ENCODE measurements at regions not wholly inside any gene's neighbourhood (a gene's known extent, or its start where the extent isn't known, plus 50 kb on each side); places are given as distances from the start of the nearest gene placed in this dataset.
A peak's percentile ranks its signal among the peaks of the same experiment; 100 is the strongest.

- no peak for DNase-seq (ENCODE audit: low read depth)
Observed at GRCh38 chr4:10334506-10335028, 122.7 kb downstream of the ZNF518B start.

GRCh38 chr4:10333942-10334341 is 123.3 kb downstream of the ZNF518B start:
- no peak for DNase-seq (ENCODE audit: low read depth)

GRCh38 chr4:10326075-10326474 is 131.2 kb downstream of the ZNF518B start:
- peak; percentile 88 for DNase-seq (ENCODE audit: low read depth)

GRCh38 chr4:10321931-10322330 is 135.3 kb downstream of the ZNF518B start:
- no peak for DNase-seq (ENCODE audit: low read depth)

GRCh38 chr4:10320130-10320529 is 137.1 kb downstream of the ZNF518B start:
- DNase-seq (ENCODE audit: low read depth) = no peak

- DNase-seq (ENCODE audit: low read depth) = no peak
Observed at GRCh38 chr4:10317345-10317744, 139.9 kb downstream of the ZNF518B start.

GRCh38 chr4:10316851-10317250 is 140.4 kb downstream of the ZNF518B start:
- no peak for DNase-seq (ENCODE audit: low read depth)

- DNase-seq (ENCODE audit: low read depth) = no peak
Observed at GRCh38 chr4:10315638-10316037, 141.6 kb downstream of the ZNF518B start.

- no peak for DNase-seq (ENCODE audit: low read depth)
Observed at GRCh38 chr4:10312568-10312967, 144.7 kb downstream of the ZNF518B start.

GRCh38 chr4:10311939-10312338 is 145.3 kb downstream of the ZNF518B start:
- no peak for DNase-seq (ENCODE audit: low read depth)

- no peak for DNase-seq (ENCODE audit: low read depth)
Observed at GRCh38 chr4:10305816-10306215, 151.4 kb downstream of the ZNF518B start.

- DNase-seq (ENCODE audit: low read depth) = no peak
Observed at GRCh38 chr4:10303291-10303690, 153.9 kb downstream of the ZNF518B start.

GRCh38 chr4:10302096-10302495 is 155.1 kb downstream of the ZNF518B start:
- DNase-seq (ENCODE audit: low read depth) = no peak

- DNase-seq (ENCODE audit: low read depth) = no peak
Observed at GRCh38 chr4:10299601-10300000, 157.6 kb downstream of the ZNF518B start.

- DNase-seq (ENCODE audit: low read depth) = no peak
Observed at GRCh38 chr4:10298681-10299080, 158.5 kb downstream of the ZNF518B start.

- DNase-seq (ENCODE audit: low read depth) = no peak
Observed at GRCh38 chr4:10296730-10297129, 160.5 kb downstream of the ZNF518B start.

- DNase-seq (ENCODE audit: low read depth) = no peak
Observed at GRCh38 chr4:10295301-10295700, 161.9 kb downstream of the ZNF518B start.

GRCh38 chr4:10289538-10289906 is 167.7 kb downstream of the ZNF518B start:
- no peak for DNase-seq (ENCODE audit: low read depth)

- no peak for DNase-seq (ENCODE audit: low read depth)
Observed at GRCh38 chr4:10288830-10289537, 168.2 kb downstream of the ZNF518B start.

GRCh38 chr4:10285028-10285427 is 168.4 kb upstream of the WDR1 start:
- no peak for DNase-seq (ENCODE audit: low read depth)

- no peak for DNase-seq (ENCODE audit: low read depth)
Observed at GRCh38 chr4:10283761-10284160, 167.2 kb upstream of the WDR1 start.

- no peak for DNase-seq (ENCODE audit: low read depth)
Observed at GRCh38 chr4:10281996-10282395, 165.4 kb upstream of the WDR1 start.

- no peak for DNase-seq (ENCODE audit: low read depth)
Observed at GRCh38 chr4:10279261-10279660, 162.7 kb upstream of the WDR1 start.

GRCh38 chr4:10278071-10278470 is 161.5 kb upstream of the WDR1 start:
- DNase-seq (ENCODE audit: low read depth) = no peak

Measured in CMK (cell line).